Activated CD4-positive, alpha-beta T cell treated with anti-CD3 and anti-CD28 coated beads, Interleukin-2, amount 10 ng/mL, durations not matched to agents 24 days and 14 days (primary cell): ENCODE measurements at regions not wholly inside any gene's neighbourhood (a gene's known extent, or its start where the extent isn't known, plus 50 kb on each side); places are given as distances from the start of the nearest gene placed in this dataset.
"Not testable (repeated sequence)": the region's sequence is repeated elsewhere in the genome, so short reads cannot be mapped to it uniquely, and the experiment has no call there.

Experiments
- DNase-seq: peaks from one replicate; pipeline ENCODE4 v3.0.0; 2022
- H3K27ac Mint-ChIP-seq: one replicate; pipeline ENCODE4 v1.8.0; 2022; ENCODE audit warnings: mild to moderate bottlenecking, mixed read lengths
- H3K27me3 Mint-ChIP-seq: one replicate; pipeline ENCODE4 v1.8.0; 2022; ENCODE audit warnings: mixed read lengths
- H3K36me3 Mint-ChIP-seq: one replicate; pipeline ENCODE4 v1.8.0; 2022; ENCODE audit warnings: low read depth, mild to moderate bottlenecking, mixed read lengths
- H3K4me1 Mint-ChIP-seq: one replicate; pipeline ENCODE4 v1.8.0; 2021; ENCODE audit warnings: mixed read lengths
- H3K4me3 Mint-ChIP-seq: one replicate; pipeline ENCODE4 v1.8.0; 2022; ENCODE audit warnings: mild to moderate bottlenecking, moderate library complexity, mixed read lengths
- H3K9me3 Mint-ChIP-seq: one replicate; pipeline ENCODE4 v1.8.0; 2021; ENCODE audit warnings: mixed read lengths
- intact Hi-C: fragments of 100-400 bp; cut with micrococcal nuclease; formaldehyde crosslinking; loops from one replicate; pipeline ENCODE4 v1.15.1; 2023

DNA sequence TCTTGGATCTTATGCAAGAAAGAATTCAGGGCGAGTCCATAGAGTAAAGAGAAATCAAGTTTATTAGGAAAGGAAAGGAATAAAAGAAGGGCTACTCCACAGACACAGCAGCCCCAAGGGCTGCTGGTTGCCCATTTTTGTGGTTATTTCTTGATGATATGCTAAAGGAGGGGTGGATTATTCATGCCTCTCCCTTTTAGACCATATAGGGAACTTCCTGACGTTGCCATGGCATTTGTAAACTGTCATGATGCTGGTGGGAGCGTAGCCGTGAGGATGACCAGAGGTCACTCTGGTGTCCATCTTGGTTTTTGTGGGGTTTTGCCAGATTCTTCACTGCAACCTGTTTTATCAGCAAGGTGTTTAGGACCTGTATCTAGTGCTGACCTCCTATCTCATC is 115.4 kb upstream of the CARD11 start:
- Mint-ChIP-seq H3K4me3 (no peak overlapping the region), H3K27ac (no peak overlapping the region), H3K9me3 (no peaks in the 10 kb centered on the region), H3K27me3 (peaks cover 6% of the 10 kb centered on the region), H3K36me3 (no peaks in the 10 kb centered on the region), H3K4me1 (peaks cover 10% of the 10 kb centered on the region)
- intact Hi-C loops, result no loop called here
- DNase-seq, result no peak

DNA sequence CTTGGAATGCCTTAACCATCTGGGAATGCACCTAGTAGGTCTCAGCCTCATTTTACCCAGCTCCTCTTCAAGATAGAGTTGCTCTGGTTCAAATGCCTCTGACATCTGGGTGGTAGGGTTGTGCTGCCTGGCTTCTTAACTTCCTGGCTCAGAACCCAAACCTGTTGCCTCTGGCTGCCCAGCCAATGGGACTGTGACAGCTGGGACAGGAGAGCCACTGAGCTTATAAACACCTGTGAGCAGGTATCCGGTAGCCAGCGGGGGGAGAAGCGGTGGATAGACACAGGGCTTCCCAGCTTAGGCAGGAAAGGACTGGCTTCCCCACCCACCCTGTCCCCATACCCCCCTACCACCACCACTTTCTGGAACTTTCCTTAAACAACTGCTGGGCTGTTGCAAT is 115.8 kb upstream of the CARD11 start:
- DNase-seq, result no peak
- Mint-ChIP-seq H3K4me3 (no peak overlapping the region), H3K9me3 (no peaks in the 10 kb centered on the region), H3K27ac (no peak overlapping the region), H3K36me3 (no peaks in the 10 kb centered on the region), H3K27me3 (peaks cover 6% of the 10 kb centered on the region), H3K4me1 (peaks cover 9% of the 10 kb centered on the region)
- intact Hi-C loops, result no loop called here

DNA sequence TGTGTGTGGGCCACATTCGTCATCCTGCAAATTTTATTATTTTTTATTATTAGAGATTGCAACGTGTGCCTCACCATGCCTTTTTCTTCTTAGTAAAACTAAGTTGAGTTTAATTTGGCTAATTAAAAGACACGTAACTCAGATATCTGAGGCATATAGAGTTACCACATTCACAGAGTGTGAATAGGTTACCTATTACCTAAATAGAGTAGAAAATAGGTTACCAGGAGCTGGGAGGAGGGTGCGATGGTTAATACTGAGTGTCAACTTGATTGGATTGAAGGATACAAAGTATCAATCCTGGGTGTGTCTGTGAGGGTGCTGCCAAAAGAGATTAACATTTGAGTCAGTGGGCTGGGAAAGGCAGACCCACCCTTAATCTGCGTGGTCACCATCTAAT is 116.3 kb upstream of the CARD11 start:
- DNase-seq, H3K9me3 Mint-ChIP-seq, H3K27ac Mint-ChIP-seq, H3K36me3 Mint-ChIP-seq, H3K27me3 Mint-ChIP-seq, H3K4me3 Mint-ChIP-seq, H3K4me1 Mint-ChIP-seq, intact Hi-C loops: not testable (repeated sequence)

DNA sequence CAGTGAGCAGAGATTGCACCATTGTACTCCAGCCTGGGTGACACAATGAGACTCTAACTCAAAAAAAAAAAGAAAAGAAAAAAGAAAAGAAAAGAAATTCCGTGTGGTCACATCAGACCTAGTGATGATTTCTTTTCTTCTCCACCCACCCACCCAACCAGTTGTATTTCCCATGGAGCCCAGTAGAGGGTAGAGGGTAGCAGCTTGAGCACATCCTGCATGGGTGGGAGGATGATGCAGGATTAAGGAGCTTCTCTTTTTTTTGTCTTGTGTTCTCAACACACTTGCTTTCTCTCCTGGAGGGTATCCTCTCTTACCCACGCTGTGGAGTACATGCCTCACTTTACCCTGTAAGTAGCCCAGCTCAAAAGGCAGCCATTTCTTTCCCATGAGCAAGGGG is 118.6 kb upstream of the CARD11 start:
- intact Hi-C loops, result no loop called here
- Mint-ChIP-seq H3K4me1 (peaks cover 4% of the 10 kb centered on the region), H3K27ac (no peak overlapping the region), H3K36me3 (no peaks in the 10 kb centered on the region), H3K27me3 (peaks cover 7% of the 10 kb centered on the region), H3K9me3 (no peaks in the 10 kb centered on the region), H3K4me3 (no peak overlapping the region)
- DNase-seq, result no peak

DNA sequence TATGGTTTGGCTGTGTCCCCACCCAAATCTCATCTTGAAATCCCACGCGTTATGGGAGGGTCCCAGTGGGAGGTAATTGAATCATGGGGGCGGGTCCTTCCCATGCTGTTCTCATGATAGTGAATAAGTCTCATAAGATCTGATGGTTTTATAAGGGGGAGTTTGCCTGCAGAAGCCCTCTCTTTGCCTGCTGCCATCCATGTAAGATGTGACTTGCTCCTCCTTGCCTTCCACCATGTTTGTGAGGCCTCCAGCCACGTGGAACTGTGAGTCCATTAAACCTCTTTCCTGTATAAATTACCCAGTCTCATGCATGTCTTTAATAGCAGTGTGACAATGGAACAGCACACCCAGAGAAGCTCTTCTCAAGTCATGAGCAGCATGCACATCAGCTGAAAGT is 119.1 kb upstream of the CARD11 start:
- H3K4me1 Mint-ChIP-seq, intact Hi-C loops, H3K27me3 Mint-ChIP-seq, H3K36me3 Mint-ChIP-seq, DNase-seq, H3K9me3 Mint-ChIP-seq, H3K4me3 Mint-ChIP-seq, H3K27ac Mint-ChIP-seq: not testable (repeated sequence)

DNA sequence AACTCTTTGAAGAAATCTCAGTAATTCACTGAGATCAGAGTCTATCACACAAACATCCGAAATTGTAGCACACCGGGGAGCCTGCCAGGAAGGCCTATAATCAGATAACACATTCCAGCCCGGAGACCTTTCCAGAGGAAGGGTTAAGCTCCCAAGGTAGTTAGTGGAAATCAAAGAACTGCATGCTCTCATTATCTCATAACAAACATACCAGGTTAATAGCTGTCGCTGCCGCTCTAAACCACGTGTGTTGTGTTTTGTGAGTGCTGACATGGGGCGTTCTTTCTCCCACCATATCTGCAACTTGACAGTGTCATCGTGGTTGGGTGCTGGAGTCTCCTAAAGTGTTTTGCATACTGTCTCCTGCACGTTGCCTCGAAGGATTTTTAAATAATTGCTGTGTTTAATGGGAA is 120.7 kb upstream of the CARD11 start:
- Mint-ChIP-seq H3K36me3 (no peaks in the 10 kb centered on the region), H3K27me3 (peaks cover 5% of the 10 kb centered on the region), H3K4me1 (no peaks in the 10 kb centered on the region), H3K4me3 (no peak overlapping the region), H3K27ac (no peak overlapping the region), H3K9me3 (no peaks in the 10 kb centered on the region)
- intact Hi-C loops, result no loop called here
- DNase-seq, result no peak

DNA sequence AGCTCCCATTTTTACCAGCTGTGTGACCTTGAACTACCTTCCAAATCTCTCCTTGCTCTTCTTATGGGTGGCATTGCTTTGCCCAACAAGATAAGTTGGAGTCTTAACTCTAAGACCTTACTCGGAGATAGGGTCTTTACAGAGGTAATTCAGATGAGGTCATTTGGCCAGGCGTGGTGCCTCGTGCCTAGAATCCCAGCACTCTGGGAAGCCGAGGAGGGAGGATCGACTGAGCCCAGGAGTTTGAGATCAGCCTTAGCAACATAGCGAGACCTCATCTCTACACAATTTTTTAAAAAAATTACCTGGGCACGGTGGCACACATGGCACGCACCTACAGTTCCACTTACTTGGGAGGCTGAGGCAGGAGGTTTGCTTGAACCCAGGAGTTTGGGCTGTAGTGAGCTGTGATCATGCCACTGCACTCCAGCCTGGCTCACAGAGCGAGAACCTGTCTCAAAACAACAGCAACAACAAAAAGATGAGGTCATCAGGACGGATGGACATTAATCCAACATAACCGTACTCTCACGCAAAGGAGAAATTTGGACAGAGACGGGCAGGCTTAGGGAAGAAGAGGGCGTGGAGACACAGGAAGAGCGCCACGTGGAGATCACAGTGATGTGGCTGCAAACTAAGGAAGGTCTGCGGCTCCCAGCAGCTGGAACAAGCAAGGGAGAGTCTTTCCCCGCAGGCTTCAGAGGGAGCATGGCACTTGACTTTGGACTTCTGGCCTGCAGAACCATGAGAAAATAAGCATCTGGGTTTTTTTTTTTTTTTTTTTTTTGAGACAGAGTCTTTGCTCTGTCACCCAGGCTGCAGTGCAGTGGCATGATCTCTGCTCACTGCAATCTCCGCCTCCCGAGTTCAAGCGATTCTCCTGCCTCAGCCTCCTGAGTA is 122.3 kb upstream of the CARD11 start:
- no peaks in the 10 kb centered on the region for H3K4me1 Mint-ChIP-seq
- H3K36me3 Mint-ChIP-seq, result no peaks in the 10 kb centered on the region
- H3K4me3 Mint-ChIP-seq, result no peak overlapping the region
- no peak for DNase-seq
- no peak overlapping the region for H3K27ac Mint-ChIP-seq
- intact Hi-C loops, result no loop called here
- peaks cover 3% of the 10 kb centered on the region for H3K27me3 Mint-ChIP-seq
- H3K9me3 Mint-ChIP-seq, result no peaks in the 10 kb centered on the region

DNA sequence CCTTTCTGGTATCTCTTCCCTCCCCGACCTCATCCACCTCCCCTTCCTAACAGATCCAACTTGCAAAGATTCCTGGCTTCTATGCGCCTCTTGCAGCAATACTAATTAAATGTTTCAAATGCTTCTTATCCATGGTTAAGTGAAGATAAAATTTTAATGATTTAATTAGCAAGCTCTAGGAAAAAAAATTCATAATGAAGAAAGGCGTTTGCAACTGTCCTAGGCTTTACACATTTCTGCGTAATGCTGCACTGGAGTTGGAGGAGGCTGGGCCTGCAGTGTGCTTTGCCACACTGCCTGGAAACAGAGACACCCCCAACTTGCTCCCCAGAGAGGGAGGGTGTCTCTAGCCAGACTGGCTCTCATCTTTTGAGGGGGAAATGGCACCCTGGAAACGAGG is 123.9 kb upstream of the CARD11 start:
- no peak overlapping the region for H3K27ac Mint-ChIP-seq
- no peak for DNase-seq
- peaks cover 3% of the 10 kb centered on the region for H3K27me3 Mint-ChIP-seq
- no peaks in the 10 kb centered on the region for H3K36me3 Mint-ChIP-seq
- no peaks in the 10 kb centered on the region for H3K4me1 Mint-ChIP-seq
- no peak overlapping the region for H3K4me3 Mint-ChIP-seq
- intact Hi-C loops, result no loop called here
- peaks cover 5% of the 10 kb centered on the region for H3K9me3 Mint-ChIP-seq

DNA sequence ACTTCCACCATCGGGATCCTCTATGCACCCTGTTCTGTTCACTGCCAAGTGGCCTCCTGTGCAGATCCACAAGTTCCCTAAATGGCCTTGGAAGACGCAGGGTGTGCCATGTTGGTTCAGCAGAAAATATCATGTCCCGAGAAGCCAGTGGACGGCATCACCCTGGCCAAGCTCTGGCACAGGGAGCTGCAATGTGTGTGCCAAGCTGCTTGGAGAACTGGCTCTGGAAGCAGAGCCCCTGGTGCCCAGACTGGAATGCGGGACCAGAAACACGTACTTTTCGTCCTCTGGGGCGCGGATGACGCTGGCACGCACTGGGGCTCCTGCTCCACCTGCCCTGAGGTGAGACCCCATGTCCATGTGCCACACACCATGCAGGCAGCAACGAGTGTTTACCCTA is 124.7 kb upstream of the CARD11 start:
- intact Hi-C loops, result no loop called here
- H3K4me3 Mint-ChIP-seq, result no peak overlapping the region
- peaks cover 3% of the 10 kb centered on the region for H3K27me3 Mint-ChIP-seq
- DNase-seq, result no peak
- H3K9me3 Mint-ChIP-seq, result peaks cover 5% of the 10 kb centered on the region
- no peak overlapping the region for H3K27ac Mint-ChIP-seq
- H3K4me1 Mint-ChIP-seq, result no peaks in the 10 kb centered on the region
- no peaks in the 10 kb centered on the region for H3K36me3 Mint-ChIP-seq

DNA sequence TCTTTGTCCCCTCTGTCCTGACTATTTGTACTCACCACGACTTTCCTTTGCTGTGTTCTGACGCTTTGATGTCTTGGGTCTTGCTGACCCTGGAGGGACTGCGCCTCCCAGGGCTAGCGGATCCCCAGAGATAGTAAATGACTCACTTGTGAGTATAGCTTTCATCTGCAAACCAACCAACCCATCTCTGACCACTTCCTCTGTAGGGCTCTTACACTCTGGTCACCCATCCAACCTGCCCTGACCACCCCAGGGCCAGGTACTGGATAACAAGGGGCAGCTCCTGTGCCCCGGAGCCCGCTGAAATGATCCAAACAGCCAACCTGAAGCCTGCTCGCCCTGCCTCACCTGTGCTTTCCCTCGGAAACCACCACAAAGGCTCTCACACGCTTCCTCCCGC is 125.2 kb upstream of the CARD11 start:
- intact Hi-C loops, result no loop called here
- no peak for DNase-seq
- H3K27ac Mint-ChIP-seq, result no peak overlapping the region
- H3K36me3 Mint-ChIP-seq, result no peaks in the 10 kb centered on the region
- H3K4me1 Mint-ChIP-seq, result no peaks in the 10 kb centered on the region
- peaks cover 3% of the 10 kb centered on the region for H3K27me3 Mint-ChIP-seq
- H3K4me3 Mint-ChIP-seq, result no peak overlapping the region
- H3K9me3 Mint-ChIP-seq, result peaks cover 5% of the 10 kb centered on the region

DNA sequence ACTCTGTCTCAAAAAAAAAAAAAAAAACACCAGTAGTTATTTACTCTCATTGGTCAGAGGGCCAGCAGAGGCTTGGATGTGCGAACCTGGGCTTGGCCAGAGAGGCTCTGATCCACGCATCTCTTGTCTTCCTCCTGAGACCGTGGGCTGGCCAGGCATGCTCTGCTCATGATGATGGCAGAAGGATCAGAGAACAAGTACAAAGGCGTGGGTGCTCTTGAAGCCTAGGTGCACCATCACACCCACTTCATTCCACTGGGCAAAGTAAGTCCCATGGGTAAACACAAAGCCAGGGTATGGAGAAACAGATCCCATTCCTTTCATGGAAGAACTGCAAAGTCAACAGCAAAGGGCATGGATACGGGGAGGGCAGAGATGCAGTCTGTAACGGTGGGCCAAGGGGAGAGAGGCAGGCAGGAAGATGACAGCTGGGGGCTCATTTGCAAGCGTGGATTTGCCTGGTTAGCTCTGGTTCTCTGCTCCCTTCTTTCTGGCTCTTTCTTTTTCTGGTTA is 128.2 kb upstream of the SDK1 start:
- intact Hi-C loops, result no loop called here
- peaks cover 5% of the 10 kb centered on the region for H3K9me3 Mint-ChIP-seq
- DNase-seq, result no peak
- H3K4me1 Mint-ChIP-seq, result no peaks in the 10 kb centered on the region
- H3K27ac Mint-ChIP-seq, result no peak overlapping the region
- no peaks in the 10 kb centered on the region for H3K36me3 Mint-ChIP-seq
- no peak overlapping the region for H3K4me3 Mint-ChIP-seq
- peaks cover 3% of the 10 kb centered on the region for H3K27me3 Mint-ChIP-seq

DNA sequence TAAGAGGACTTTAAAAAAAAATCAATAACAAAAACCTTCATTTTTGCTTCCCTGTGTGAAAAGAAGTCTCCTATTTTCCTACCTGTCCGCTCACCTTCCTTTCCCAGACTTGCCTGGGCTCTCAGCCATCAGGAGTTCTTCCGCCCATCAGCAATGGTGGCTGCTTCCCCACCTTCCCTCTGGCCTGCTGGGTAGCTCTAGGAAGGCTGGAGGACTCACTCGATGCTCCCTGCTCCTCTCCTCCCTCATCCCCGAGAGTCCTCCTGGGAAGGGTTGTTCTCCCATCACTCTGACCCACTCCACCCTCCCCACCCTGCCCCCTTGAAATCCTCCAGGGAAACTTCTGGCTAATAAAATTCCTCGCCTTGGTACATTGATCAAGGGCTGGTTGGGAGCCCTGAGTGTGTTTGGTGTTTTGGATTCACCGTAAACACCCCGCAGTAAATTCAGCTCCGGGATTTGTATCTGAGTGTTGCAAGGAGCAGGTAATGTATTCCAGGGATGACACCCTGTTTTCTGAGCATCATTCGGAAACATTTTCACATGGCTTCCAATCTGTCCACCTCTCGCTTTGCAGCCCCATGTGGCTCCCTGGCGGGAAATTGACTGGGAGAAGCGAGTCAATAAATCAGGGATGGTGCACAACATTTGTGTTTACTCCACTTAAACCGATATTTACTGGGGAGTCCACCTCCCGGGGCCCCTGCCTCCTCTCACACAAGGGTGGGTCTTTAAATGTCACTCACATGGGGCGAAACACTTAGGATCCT is 126.4 kb upstream of the SDK1 start:
- Mint-ChIP-seq H3K27ac (peak overlapping the region; percentile 34), H3K27me3 (peaks cover 1% of the 10 kb centered on the region), H3K9me3 (peaks cover 5% of the 10 kb centered on the region), H3K4me3 (no peak overlapping the region), H3K4me1 (no peaks in the 10 kb centered on the region), H3K36me3 (no peaks in the 10 kb centered on the region)
- DNase-seq, result no peak
- intact Hi-C loops, result no loop called here

DNA sequence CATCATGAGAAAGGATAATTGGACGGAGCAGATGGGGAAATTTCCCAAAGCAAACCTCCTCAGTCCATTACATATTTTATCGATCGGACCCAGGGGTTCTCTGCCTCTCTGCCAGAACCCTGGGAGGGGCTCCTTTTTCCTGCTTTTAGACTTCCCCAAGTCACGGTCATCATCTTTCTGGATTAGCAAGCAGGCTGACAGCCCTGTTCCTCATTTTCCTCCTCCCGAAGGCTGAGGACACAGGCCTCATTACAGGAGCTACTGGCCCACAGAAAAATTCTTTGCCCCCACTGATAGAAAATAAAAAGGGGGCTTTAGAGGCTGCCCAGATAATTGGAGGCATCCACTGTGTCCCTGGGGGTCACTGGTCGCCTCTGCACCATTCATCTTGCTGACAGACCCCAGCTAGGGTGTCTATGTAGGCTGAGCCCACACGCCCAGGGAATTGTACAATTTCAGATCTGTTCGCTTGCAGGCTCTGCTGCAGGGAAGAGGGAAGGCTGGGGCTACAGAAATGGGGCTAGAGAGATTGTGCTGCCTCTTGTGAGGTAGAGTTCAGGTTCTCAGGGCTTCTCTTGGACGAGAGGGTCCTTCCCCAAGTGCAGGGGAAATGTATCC is 125.7 kb upstream of the SDK1 start:
- Mint-ChIP-seq H3K27ac (no peak overlapping the region), H3K27me3 (peaks cover 1% of the 10 kb centered on the region), H3K4me3 (no peak overlapping the region), H3K36me3 (no peaks in the 10 kb centered on the region), H3K4me1 (no peaks in the 10 kb centered on the region), H3K9me3 (peaks cover 5% of the 10 kb centered on the region)
- intact Hi-C loops, result no loop called here
- DNase-seq, result no peak
